OCI-LY7 (cell line): ENCODE measurements at regions not wholly inside any gene's neighbourhood (a gene's known extent, or its start where the extent isn't known, plus 50 kb on each side); places are given as distances from the start of the nearest gene placed in this dataset.

Experiments used
- CTCF ChIP-seq: fragments of 200-600 bp; sonication (generic); conservative IDR thresholded peaks from 2 replicates; pipeline ENCODE4 v1.5.1; 2014; ENCODE audit warnings: mild to moderate bottlenecking, antibody characterized with exemption, low read length, moderate library complexity, mixed read lengths
- EZH2phosphoT487 ChIP-seq: fragments of 200-600 bp; sonication (generic); IDR thresholded peaks from 2 replicates; pipeline ENCODE4 v1.6.1; 2018; ENCODE audit warnings: low read depth, borderline replicate concordance, mild to moderate bottlenecking, mixed run types, antibody characterized with exemption, low read length, moderate library complexity, mixed read lengths

GRCh38 chr4:181021213-181021612, 1222.0 kb upstream of the TENM3 start:
- TF ChIP-seq CTCF (no peak), EZH2phosphoT487 (no peak)
